Tibial nerve (tissue), 4 donors: ENCODE measurements at regions not wholly inside any gene's neighbourhood (a gene's known extent, or its start where the extent isn't known, plus 50 kb on each side); places are given as distances from the start of the nearest gene placed in this dataset.

Experiments
- DNase-seq, 2 donors: peaks; one replicate each; pipeline ENCODE4 v3.0.0-alpha.2; 2019; ENCODE audit warnings: low spot score in 2 of 2
- H3K27ac ChIP-seq, 4 donors: fragments of 200-600 bp; sonication (generic) in 3 of 4; one replicate each; pipeline ENCODE4 v1.5.1; 2017 to 2019; ENCODE audit warnings: mild to moderate bottlenecking in 1 of 4
- H3K27me3 ChIP-seq, 2 donors: fragments of 200-600 bp; sonication (generic) in 1 of 2; one replicate each; pipeline versions ENCODE4 v1.5.1 to v1.6.0; 2017 to 2019
- H3K36me3 ChIP-seq, 3 donors: fragments of 200-600 bp; sonication (generic); one replicate each; pipeline ENCODE4 v1.5.1; 2018 to 2019
- H3K4me1 ChIP-seq, 4 donors: fragments of 200-600 bp; sonication (generic) in 3 of 4; one replicate each; pipeline ENCODE4 v1.5.1; 2017 to 2019
- H3K4me3 ChIP-seq, 4 donors: fragments of 200-600 bp; sonication (generic) in 3 of 4; one replicate each; pipeline ENCODE4 v1.5.1; 2017 to 2019; ENCODE audit warnings: mild to moderate bottlenecking in 1 of 4, moderate library complexity in 1 of 4
- H3K9me3 ChIP-seq, 4 donors: fragments of 200-600 bp; sonication (generic) in 3 of 4; one replicate each; pipeline ENCODE4 v1.5.1; 2017 to 2019
- CTCF ChIP-seq, 5 experiments: fragments of 200-600 bp in 3 of 5; fragments of 450-650 bp in 2 of 5; sonication (generic) in 3 of 5; IDR thresholded peaks; one replicate each; pipeline ENCODE4 v1.5.1; 2016 to 2019; ENCODE audit warnings: antibody characterized with exemption in 5 of 5, mild to moderate bottlenecking in 3 of 5, moderate library complexity in 2 of 5
- EP300 ChIP-seq, 2 donors: sonication (generic); formaldehyde crosslinking; IDR thresholded peaks; one replicate each; pipeline ENCODE4 v1.6.1; 2017; ENCODE audit warnings: antibody characterized with exemption in 2 of 2, mild to moderate bottlenecking in 1 of 2
- POLR2A ChIP-seq, 2 donors: fragments of 450-650 bp; IDR thresholded peaks; one replicate each; pipeline ENCODE4 v1.6.1; 2017; ENCODE audit warnings: antibody characterized with exemption in 2 of 2, mild to moderate bottlenecking in 2 of 2, moderate library complexity in 2 of 2
- WGBS, 2 donors: methylation state at CpG; one replicate each; pipeline ENCODE4 v1.1.5; 2018; 5-methylcytosine and 5-hydroxymethylcytosine counted together

GRCh38 chr20:56848561-56848960 is 219.5 kb downstream of the TFAP2C start:
- no peak overlapping the region for H3K27ac ChIP-seq
- 48 to 56% methylated on average over 11 to 12 of the region's 12 CpGs for WGBS, 2 donors
- H3K4me1 ChIP-seq = no peaks in the 10 kb centered on the region
- no peaks in the 10 kb centered on the region for H3K27me3 ChIP-seq
- no peaks in the 10 kb centered on the region for H3K9me3 ChIP-seq
- DNase-seq = no peak
- H3K4me3 ChIP-seq = no peak overlapping the region
- H3K36me3 ChIP-seq = no peaks in the 10 kb centered on the region
- TF ChIP-seq CTCF (IDR thresholded peaks at IDR 0.05) (no peak), EP300 (IDR thresholded peaks at IDR 0.05) (no peak), POLR2A (IDR thresholded peaks at IDR 0.05) (no peak)

- 90 to 100% methylated on average over 1 of the region's 1 CpG for WGBS, 2 donors
- Histone ChIP-seq H3K27ac (no peak overlapping the region), H3K9me3 (no peaks in the 10 kb centered on the region), H3K4me3 (no peak overlapping the region), H3K4me1 (no peaks in the 10 kb centered on the region), H3K36me3 (no peaks in the 10 kb centered on the region), H3K27me3 (no peaks in the 10 kb centered on the region)
- no peak for DNase-seq
- TF ChIP-seq EP300 (IDR thresholded peaks at IDR 0.05) (no peak), POLR2A (IDR thresholded peaks at IDR 0.05) (no peak), CTCF (IDR thresholded peaks at IDR 0.05) (no peak)
These were observed 222.4 kb downstream of the TFAP2C start for GRCh38 chr20:56851552-56851951.

- no peaks in the 10 kb centered on the region for H3K9me3 ChIP-seq
- H3K27me3 ChIP-seq = no peaks in the 10 kb centered on the region
- no peak overlapping the region for H3K4me3 ChIP-seq
- H3K27ac ChIP-seq = no peak overlapping the region
- 46 to 55% methylated on average over 7 of the region's 7 CpGs for WGBS, 2 donors
- peaks cover 0 to 10% (median 5%) of the 10 kb centered on the region in 4 donors for H3K4me1 ChIP-seq
- no peak for DNase-seq
- no peaks in the 10 kb centered on the region for H3K36me3 ChIP-seq
- TF ChIP-seq EP300 (IDR thresholded peaks at IDR 0.05) (no peak), CTCF (IDR thresholded peaks at IDR 0.05) (no peak), POLR2A (IDR thresholded peaks at IDR 0.05) (no peak)
These were observed 226.6 kb downstream of the TFAP2C start for GRCh38 chr20:56855708-56856107.

GRCh38 chr20:56857950-56858349 is 228.8 kb downstream of the TFAP2C start:
- H3K36me3 ChIP-seq = no peaks in the 10 kb centered on the region
- H3K27ac ChIP-seq = no peak overlapping the region
- H3K9me3 ChIP-seq = no peaks in the 10 kb centered on the region
- H3K4me3 ChIP-seq = no peak overlapping the region
- peaks cover 0 to 10% (median 5%) of the 10 kb centered on the region in 4 donors for H3K4me1 ChIP-seq
- TF ChIP-seq POLR2A (IDR thresholded peaks at IDR 0.05) = no peak
- TF ChIP-seq CTCF (IDR thresholded peaks at IDR 0.05) = no peak
- TF ChIP-seq EP300 (IDR thresholded peaks at IDR 0.05) = no peak
- WGBS, 2 donors = 50 to 56% methylated on average over 8 of the region's 8 CpGs
- no peaks in the 10 kb centered on the region for H3K27me3 ChIP-seq
- no peak for DNase-seq

- Histone ChIP-seq H3K27me3 (no peaks in the 10 kb centered on the region), H3K36me3 (no peaks in the 10 kb centered on the region), H3K4me1 (peaks cover 0 to 10% (median 5%) of the 10 kb centered on the region in 4 donors), H3K9me3 (no peaks in the 10 kb centered on the region), H3K4me3 (no peak overlapping the region), H3K27ac (no peak overlapping the region)
- no peak for DNase-seq
- WGBS, 2 donors = 45 to 52% methylated on average over 13 of the region's 13 CpGs
- no peak for TF ChIP-seq POLR2A (IDR thresholded peaks at IDR 0.05)
- no peak for TF ChIP-seq EP300 (IDR thresholded peaks at IDR 0.05)
- no peak for TF ChIP-seq CTCF (IDR thresholded peaks at IDR 0.05)
These were observed 230.1 kb downstream of the TFAP2C start for GRCh38 chr20:56859039-56859800.
